Uterus (tissue), 3 donors: ENCODE measurements at regions not wholly inside any gene's neighbourhood (a gene's known extent, or its start where the extent isn't known, plus 50 kb on each side); places are given as distances from the start of the nearest gene placed in this dataset.

Source experiments
- DNase-seq, 2 donors: peaks; one replicate each; pipeline ENCODE4 v3.0.0-alpha.2; 2019 to 2020
- H3K27ac ChIP-seq, 2 donors: fragments of 200-600 bp; sonication (generic); 1 replicate in 1 of 2; 2 replicates in 1 of 2; pipeline ENCODE4 v1.5.1; 2016 to 2018
- H3K27me3 ChIP-seq, 2 donors: fragments of 200-600 bp; sonication (generic); one replicate each; pipeline ENCODE4 v1.5.1; 2018 to 2019; ENCODE audit warnings: control low read depth in 1 of 2
- H3K36me3 ChIP-seq, 2 donors: fragments of 200-600 bp; sonication (generic); one replicate each; pipeline ENCODE4 v1.5.1; 2019; ENCODE audit warnings: control low read depth in 1 of 2
- H3K4me1 ChIP-seq, 2 donors: fragments of 200-600 bp; sonication (generic); one replicate each; pipeline ENCODE4 v1.5.1; 2018 to 2019; ENCODE audit warnings: control low read depth in 1 of 2
- H3K4me3 ChIP-seq, 2 donors: fragments of 200-600 bp; sonication (generic); 1 replicate in 1 of 2; 2 replicates in 1 of 2; pipeline ENCODE4 v1.5.1; 2018 to 2019; ENCODE audit warnings: mild to moderate bottlenecking in 1 of 2
- H3K9me3 ChIP-seq, 2 donors: fragments of 200-600 bp; sonication (generic); one replicate each; pipeline ENCODE4 v1.5.1; 2019; ENCODE audit warnings: control low read depth in 1 of 2
- CTCF ChIP-seq, 4 experiments: fragments of 200-600 bp in 2 of 4; fragments of 450-650 bp in 2 of 4; sonication (generic) in 2 of 4; IDR thresholded peaks; one replicate each; pipeline ENCODE4 v1.5.1; 2016 to 2019; ENCODE audit warnings: antibody characterized with exemption in 4 of 4, mild to moderate bottlenecking in 2 of 4, moderate library complexity in 1 of 4
- POLR2A ChIP-seq, 2 donors: fragments of 450-650 bp; IDR thresholded peaks; one replicate each; pipeline ENCODE4 v1.6.1; 2016; ENCODE audit warnings: antibody characterized with exemption in 2 of 2, mild to moderate bottlenecking in 1 of 2, moderate library complexity in 1 of 2
- intact Hi-C: fragments of 100-400 bp; cut with DNase I; formaldehyde crosslinking; loops from one replicate; pipeline ENCODE4 v1.15.1; 2023; ENCODE audit warnings: low total_unique reads
- donor health status: DM: yes; HTN: yes; CAD: no.

GRCh38 chr6:81485395-81485794 is 267.1 kb downstream of the TENT5A start:
- H3K4me3 ChIP-seq, result no peak overlapping the region
- peaks cover 0 to 5% of the 10 kb centered on the region in 2 donors for H3K4me1 ChIP-seq
- H3K27ac ChIP-seq, result no peak overlapping the region
- intact Hi-C loops, result no loop called here
- no peak for DNase-seq
- no peaks in the 10 kb centered on the region for H3K36me3 ChIP-seq
- no peaks in the 10 kb centered on the region for H3K27me3 ChIP-seq
- H3K9me3 ChIP-seq, result no peaks in the 10 kb centered on the region
- TF ChIP-seq CTCF (IDR thresholded peaks at IDR 0.05), result no peak
- no peak for TF ChIP-seq POLR2A (IDR thresholded peaks at IDR 0.05)

DNA sequence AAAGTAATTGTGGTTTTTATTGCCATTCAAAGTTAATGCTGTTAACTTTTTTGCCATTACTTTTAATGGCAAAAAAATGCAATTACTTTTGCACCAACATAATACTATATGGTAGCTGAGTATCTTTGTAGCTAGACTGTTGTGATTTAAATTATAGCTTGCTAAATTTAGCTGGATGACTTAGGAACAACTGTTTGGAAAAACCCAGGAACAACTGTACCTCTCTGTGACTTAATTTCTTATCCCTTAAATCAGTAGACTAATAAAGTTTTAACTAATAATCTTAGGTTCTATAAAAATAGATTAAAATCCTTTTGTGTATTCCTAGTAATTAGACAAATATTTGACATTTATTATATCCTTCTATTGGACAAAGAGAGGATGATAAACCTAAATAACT is 268.2 kb downstream of the TENT5A start:
- intact Hi-C loops, result no loop called here
- Histone ChIP-seq H3K4me3 (no peak overlapping the region), H3K9me3 (no peaks in the 10 kb centered on the region), H3K36me3 (no peaks in the 10 kb centered on the region), H3K4me1 (peaks cover 0 to 5% of the 10 kb centered on the region in 2 donors), H3K27ac (no peak overlapping the region), H3K27me3 (no peaks in the 10 kb centered on the region)
- TF ChIP-seq POLR2A (IDR thresholded peaks at IDR 0.05) (no peak), CTCF (IDR thresholded peaks at IDR 0.05) (no peak)
- DNase-seq, result no peak

- no peaks in the 10 kb centered on the region for H3K36me3 ChIP-seq
- intact Hi-C loops, result no loop called here
- no peaks in the 10 kb centered on the region for H3K27me3 ChIP-seq
- H3K9me3 ChIP-seq, result no peaks in the 10 kb centered on the region
- DNase-seq, result no peak
- H3K4me1 ChIP-seq, result peaks cover 0 to 5% of the 10 kb centered on the region in 2 donors
- no peak overlapping the region for H3K27ac ChIP-seq
- TF ChIP-seq POLR2A (IDR thresholded peaks at IDR 0.05) (no peak), CTCF (IDR thresholded peaks at IDR 0.05) (no peak)
- no peak overlapping the region for H3K4me3 ChIP-seq
Measured at GRCh38 chr6:81480139-81480538, 272.3 kb downstream of the TENT5A start.

- Histone ChIP-seq H3K4me3 (no peak overlapping the region), H3K27ac (no peak overlapping the region), H3K36me3 (no peaks in the 10 kb centered on the region), H3K9me3 (no peaks in the 10 kb centered on the region), H3K27me3 (no peaks in the 10 kb centered on the region), H3K4me1 (no peaks in the 10 kb centered on the region)
- no peak for TF ChIP-seq POLR2A (IDR thresholded peaks at IDR 0.05)
- TF ChIP-seq CTCF (IDR thresholded peaks at IDR 0.05), result no peak
- intact Hi-C loops, result no loop called here
- DNase-seq, result no peak
Measured at GRCh38 chr6:81476881-81477280, 275.6 kb downstream of the TENT5A start.

GRCh38 chr6:81475646-81476045 is 276.8 kb downstream of the TENT5A start:
- no peak for DNase-seq
- Histone ChIP-seq H3K9me3 (no peaks in the 10 kb centered on the region), H3K4me1 (no peaks in the 10 kb centered on the region), H3K27me3 (no peaks in the 10 kb centered on the region), H3K4me3 (no peak overlapping the region), H3K36me3 (no peaks in the 10 kb centered on the region), H3K27ac (no peak overlapping the region)
- TF ChIP-seq CTCF (IDR thresholded peaks at IDR 0.05), result no peak
- TF ChIP-seq POLR2A (IDR thresholded peaks at IDR 0.05), result no peak
- intact Hi-C loops, result no loop called here
